ENCODE measurements at regions not wholly inside any gene's neighbourhood (a gene's known extent, or its start where the extent isn't known, plus 50 kb on each side); places are given as distances from the start of the nearest gene placed in this dataset.

DNA sequence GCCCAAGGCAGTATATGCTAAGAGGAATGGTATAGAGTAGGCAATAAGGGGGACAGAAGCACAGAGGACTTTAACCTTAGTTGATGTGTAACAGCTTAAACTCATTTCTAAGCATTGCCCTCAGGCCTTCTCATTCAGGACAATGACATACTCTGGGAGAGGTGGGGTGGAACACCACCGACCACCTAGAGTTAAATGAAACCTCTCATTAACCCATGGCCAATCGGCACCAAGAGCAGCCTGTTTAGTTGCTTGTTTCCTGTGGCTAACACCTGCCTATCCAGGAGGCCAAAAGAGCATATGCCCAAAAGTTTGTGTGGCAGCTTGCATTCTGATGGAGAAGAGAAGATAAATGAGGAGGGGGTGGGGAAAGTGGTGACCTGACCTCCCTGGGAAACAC, 50.0 kb downstream of the PABIR2 start:
- H3K36me3 ChIP-seq (replicated peaks): no peaks in the 10 kb centered on the region
- no peaks in the 10 kb centered on the region for H3K9me3 ChIP-seq
- no peak for DNase-seq (ENCODE audit: low spot score in 2 of 2)
- in situ Hi-C loops (cut with MboI; ENCODE audit: low sequenced_read_pairs): no loop called here
- no peaks in the 10 kb centered on the region for H3K27me3 ChIP-seq (ENCODE audit: low read depth)
- no peak overlapping the region for H3K4me3 ChIP-seq
- no peaks in the 10 kb centered on the region for H3K4me1 ChIP-seq

DNA sequence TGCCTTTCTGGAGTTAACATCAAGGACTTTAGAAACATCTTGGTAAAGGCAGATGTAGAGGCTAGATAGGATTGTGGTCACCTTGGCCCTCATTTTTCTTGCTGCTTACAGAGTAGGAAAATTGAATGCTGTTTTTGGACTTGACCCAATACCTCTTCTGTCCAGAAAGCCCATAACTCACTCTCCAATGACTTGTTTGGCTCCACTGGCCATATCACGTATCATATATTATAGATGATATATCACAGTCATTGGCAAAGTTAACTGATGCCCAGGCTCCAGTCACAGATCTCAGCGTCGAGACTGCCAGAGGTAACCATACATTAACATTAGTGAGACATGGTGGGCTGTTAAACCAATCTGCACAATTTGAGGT, 50.6 kb downstream of the PABIR2 start:
- in situ Hi-C loops (cut with MboI; ENCODE audit: low sequenced_read_pairs): no loop called here
- DNase-seq (ENCODE audit: low spot score in 2 of 2): no peak
- H3K9me3 ChIP-seq: no peaks in the 10 kb centered on the region

DNA sequence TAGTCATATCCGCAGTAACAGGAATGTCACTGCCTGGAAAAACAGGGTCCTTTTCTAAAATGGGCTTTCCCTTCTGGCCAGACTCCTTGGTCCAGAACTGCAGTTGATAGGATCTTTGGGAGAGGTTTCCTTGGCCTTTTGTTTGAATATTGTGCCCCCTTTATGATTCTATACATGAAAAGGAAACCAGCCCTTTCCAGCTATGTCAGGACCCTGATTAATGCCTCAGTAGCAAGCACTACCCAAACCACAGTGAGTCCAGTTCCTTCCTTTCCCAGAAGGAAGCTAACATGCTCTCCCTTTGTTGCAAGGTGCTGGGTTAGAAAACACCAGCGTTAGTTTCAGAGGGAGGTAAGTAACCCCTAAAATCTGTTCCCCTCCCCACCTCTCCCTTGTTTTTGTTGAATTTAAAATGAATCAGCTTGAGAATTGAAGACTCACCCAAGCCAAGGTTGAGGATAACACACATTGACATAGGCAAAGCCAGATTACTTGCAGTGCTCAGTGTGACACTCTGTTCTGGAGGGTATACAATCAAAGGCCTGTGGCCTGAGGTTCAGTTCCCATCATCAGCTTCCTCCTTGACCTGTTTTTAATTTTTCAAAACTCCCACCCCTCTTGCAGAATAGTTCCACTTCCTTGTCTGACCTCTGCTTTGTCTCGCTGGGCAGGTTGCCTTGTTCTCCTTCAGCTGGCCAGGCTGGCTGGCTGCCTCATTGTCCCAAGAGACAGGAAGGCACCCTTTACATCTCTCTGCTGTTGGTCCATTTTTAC, 51.2 kb downstream of the PABIR2 start:
- in situ Hi-C loops (cut with MboI; ENCODE audit: low sequenced_read_pairs): no loop called here

More for the DNA sequence above, 50.6 kb downstream of the PABIR2 start:
- no peaks in the 10 kb centered on the region for H3K36me3 ChIP-seq (replicated peaks)
- no peaks in the 10 kb centered on the region for H3K27me3 ChIP-seq (ENCODE audit: low read depth)
- no peak overlapping the region for H3K4me3 ChIP-seq
- H3K4me1 ChIP-seq: no peaks in the 10 kb centered on the region

DNA sequence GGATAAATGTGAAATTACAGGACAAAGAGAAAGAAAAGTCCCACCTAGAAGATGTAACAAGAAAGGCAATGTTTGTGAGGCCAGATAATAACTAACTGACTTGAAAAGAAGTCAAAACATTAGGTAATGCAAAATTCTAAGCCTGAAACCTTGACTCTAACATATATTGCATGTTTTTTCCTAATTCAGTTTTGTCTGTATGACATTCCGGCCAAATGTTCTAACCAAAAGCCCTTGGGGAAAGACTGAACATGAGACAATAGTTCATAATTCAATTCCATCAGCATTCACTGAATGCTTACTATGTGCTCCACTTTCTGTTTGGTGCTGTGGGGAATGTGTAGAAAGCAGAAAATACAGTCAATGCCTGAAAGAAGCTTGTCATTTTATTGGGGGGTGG, 53.9 kb downstream of the PABIR2 start:
- Histone ChIP-seq H3K36me3 (replicated peaks) (no peaks in the 10 kb centered on the region), H3K4me1 (no peaks in the 10 kb centered on the region), H3K9me3 (no peaks in the 10 kb centered on the region), H3K4me3 (no peak overlapping the region), H3K27me3 (ENCODE audit: low read depth) (no peaks in the 10 kb centered on the region)
- in situ Hi-C loops (cut with MboI; ENCODE audit: low sequenced_read_pairs): no loop called here
- DNase-seq (ENCODE audit: low spot score in 2 of 2): no peak

More for the DNA sequence above, 51.2 kb downstream of the PABIR2 start:
- no peak for DNase-seq (ENCODE audit: low spot score in 2 of 2)
- Histone ChIP-seq H3K9me3 (no peaks in the 10 kb centered on the region), H3K27me3 (ENCODE audit: low read depth) (no peaks in the 10 kb centered on the region), H3K4me3 (no peak overlapping the region), H3K36me3 (replicated peaks) (no peaks in the 10 kb centered on the region), H3K4me1 (no peaks in the 10 kb centered on the region)

DNA sequence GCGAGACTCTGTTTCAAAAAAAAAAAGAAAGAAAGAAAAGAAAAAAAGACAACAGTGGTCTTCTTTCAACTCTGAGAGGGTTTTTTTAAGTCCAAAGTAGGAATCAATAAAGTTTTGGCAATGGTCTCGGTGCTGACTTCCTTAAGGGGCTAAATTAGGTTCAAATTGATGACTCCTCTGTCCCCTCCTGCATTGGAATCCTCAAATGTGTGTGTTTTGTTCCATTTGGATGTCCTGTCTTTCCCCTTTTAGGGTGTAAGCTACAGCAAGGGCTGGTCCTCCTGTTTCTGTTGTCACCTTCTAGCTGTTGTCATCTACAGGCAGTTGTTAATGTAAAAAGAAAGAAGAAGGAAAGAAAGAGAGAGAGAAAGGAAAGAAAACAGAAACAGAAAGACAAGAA, 54.4 kb downstream of the PABIR2 start:
- no peaks in the 10 kb centered on the region for H3K36me3 ChIP-seq (replicated peaks)
- DNase-seq (ENCODE audit: low spot score in 2 of 2): no peak
- H3K4me1 ChIP-seq: no peaks in the 10 kb centered on the region
- H3K4me3 ChIP-seq: no peak overlapping the region
- in situ Hi-C loops (cut with MboI; ENCODE audit: low sequenced_read_pairs): no loop called here
- H3K9me3 ChIP-seq: no peaks in the 10 kb centered on the region
- no peaks in the 10 kb centered on the region for H3K27me3 ChIP-seq (ENCODE audit: low read depth)

DNA sequence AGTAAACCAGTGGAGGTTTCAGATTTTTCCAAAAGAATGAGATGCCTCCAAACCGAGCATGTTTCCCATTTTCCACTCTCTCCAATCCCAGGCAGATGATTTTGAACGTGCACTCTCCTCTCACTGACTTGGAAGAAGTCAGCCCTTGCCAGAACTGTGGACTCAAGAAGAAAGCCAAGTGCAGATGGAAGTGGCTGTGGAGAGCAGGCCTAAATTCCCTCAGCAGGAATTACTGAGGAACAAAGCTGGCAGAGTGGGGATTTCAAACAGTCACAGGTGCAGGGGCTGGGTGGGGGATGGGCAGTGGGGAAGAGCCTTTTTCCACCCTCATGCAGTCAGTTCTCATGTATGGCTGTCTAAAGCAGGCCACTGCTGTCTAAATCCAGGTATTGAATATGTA, 55.3 kb downstream of the PABIR2 start:
- in situ Hi-C loops (cut with MboI; ENCODE audit: low sequenced_read_pairs): no loop called here
- Histone ChIP-seq H3K4me3 (no peak overlapping the region), H3K9me3 (no peaks in the 10 kb centered on the region), H3K36me3 (replicated peaks) (no peaks in the 10 kb centered on the region), H3K4me1 (no peaks in the 10 kb centered on the region), H3K27me3 (ENCODE audit: low read depth) (no peaks in the 10 kb centered on the region)
- DNase-seq (ENCODE audit: low spot score in 2 of 2): no peak

DNA sequence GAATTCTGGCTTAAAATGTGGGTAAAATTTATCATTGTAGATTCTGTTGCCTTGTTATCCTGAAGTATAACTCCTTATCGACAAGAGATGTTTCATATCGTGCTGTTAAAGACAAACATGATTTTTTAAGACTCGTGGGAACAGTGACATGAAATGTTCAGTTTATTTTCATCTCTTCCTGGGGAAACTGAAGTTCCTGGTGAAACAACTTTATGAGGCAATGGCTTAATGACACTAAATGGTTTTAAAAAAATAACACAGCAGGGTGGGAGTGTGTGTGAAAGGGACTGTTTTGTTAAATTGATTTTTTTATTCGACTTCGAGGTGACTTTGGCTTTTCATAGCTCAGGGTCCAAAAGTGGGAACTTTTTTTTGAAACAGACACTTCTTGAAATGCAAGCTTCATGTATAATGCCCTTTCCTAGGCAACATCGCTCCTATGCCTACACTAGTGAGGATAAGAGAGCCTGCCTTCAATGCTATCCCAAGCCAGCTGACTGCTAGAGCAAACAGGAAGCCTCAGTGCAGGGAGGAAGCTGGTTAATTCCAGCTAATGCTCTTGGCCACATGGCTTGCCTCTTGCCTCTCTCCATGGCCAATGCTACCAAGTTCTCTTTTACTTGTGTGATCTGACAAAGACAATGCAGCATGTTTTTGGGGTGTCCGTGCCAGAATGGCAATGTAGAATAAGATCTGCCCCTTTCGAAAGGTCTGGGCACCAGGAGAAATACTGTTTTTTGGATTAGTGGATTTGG, 57.8 kb downstream of the PABIR2 start:
- Histone ChIP-seq H3K9me3 (no peaks in the 10 kb centered on the region), H3K4me1 (no peaks in the 10 kb centered on the region), H3K27me3 (ENCODE audit: low read depth) (no peaks in the 10 kb centered on the region), H3K4me3 (no peak overlapping the region), H3K36me3 (replicated peaks) (no peaks in the 10 kb centered on the region)
- in situ Hi-C loops (cut with MboI; ENCODE audit: low sequenced_read_pairs): no loop called here
- DNase-seq (ENCODE audit: low spot score in 2 of 2): no peak

DNA sequence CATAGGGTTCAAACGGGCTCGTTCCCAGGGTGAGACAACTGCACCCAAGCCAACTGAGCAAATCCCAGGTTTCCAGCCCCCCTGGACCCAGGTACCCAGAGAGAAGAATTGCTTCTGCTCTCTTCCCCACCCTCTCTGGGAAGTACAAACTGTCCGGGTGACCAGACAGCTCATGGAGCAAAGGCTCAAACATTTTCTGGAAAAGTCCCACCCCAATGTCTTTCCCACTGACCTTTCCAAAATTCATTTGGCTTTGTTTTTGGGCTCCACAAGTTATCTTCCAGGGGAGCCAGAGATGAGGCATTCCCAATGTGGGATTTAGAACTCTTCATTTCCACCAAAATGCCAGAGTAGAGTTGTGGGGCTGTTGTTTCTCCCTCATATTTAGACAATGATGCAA, 58.6 kb downstream of the PABIR2 start:
- H3K4me3 ChIP-seq: no peak overlapping the region
- no peaks in the 10 kb centered on the region for H3K36me3 ChIP-seq (replicated peaks)
- H3K9me3 ChIP-seq: no peaks in the 10 kb centered on the region
- DNase-seq (ENCODE audit: low spot score in 2 of 2): no peak
- no peaks in the 10 kb centered on the region for H3K27me3 ChIP-seq (ENCODE audit: low read depth)
- no peaks in the 10 kb centered on the region for H3K4me1 ChIP-seq
- in situ Hi-C loops (cut with MboI; ENCODE audit: low sequenced_read_pairs): no loop called here

DNA sequence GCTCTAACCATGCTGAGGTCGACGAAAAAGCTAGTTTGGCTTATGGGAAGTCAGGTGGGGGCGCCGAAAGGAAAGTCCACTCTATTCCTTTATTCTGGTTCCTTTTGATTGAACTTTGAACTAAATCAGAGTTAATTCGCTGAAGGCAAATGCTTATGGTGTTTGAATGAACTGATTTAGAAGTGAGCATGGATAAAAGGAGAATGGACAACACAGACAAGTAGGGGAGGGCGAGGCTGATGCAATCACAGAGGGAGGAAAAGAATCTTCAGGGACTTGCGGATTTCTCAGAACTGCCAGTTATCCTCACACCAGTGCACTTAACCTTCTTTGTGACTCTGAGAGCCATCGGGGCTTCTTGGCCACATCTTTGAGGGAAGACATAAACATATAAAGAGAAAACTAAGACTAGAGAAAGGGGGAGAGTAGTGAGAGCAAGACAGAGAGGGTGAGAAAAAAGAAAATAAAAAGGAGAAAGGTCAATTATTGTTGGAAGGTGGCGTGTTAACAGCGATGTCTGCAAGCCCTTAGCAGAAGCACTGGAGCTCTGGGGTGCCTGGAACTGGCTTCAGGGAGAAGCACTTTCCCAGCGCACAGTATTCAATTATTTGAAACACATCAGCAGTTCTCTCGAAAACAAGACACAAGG, 59.2 kb downstream of the PABIR2 start:
- DNase-seq (ENCODE audit: low spot score in 2 of 2): no peak
- Histone ChIP-seq H3K9me3 (no peaks in the 10 kb centered on the region), H3K27me3 (ENCODE audit: low read depth) (no peaks in the 10 kb centered on the region), H3K4me1 (no peaks in the 10 kb centered on the region), H3K4me3 (no peak overlapping the region), H3K36me3 (replicated peaks) (no peaks in the 10 kb centered on the region)
- in situ Hi-C loops (cut with MboI; ENCODE audit: low sequenced_read_pairs): no loop called here

DNA sequence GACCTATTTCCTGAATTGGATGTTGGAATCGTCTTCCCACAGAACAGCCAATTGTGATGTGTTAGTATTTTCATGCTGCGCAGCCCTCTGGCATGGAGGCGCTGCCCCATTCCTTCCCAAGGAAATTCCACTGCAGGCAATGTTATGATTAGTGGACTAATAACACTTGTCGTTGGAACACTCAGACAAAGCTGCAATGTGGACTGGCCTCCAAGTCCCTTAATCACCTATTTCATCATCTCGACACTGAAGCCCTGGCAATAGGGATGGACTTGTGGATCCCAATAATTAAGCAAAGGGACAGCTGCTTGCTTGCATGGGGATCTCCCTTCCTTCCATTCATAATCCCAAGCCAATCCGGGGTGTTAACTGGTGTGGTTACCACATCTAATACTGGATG, 59.9 kb downstream of the PABIR2 start:
- Histone ChIP-seq H3K9me3 (no peaks in the 10 kb centered on the region), H3K36me3 (replicated peaks) (no peaks in the 10 kb centered on the region), H3K4me3 (no peak overlapping the region), H3K27me3 (ENCODE audit: low read depth) (no peaks in the 10 kb centered on the region), H3K4me1 (no peaks in the 10 kb centered on the region)
- DNase-seq (ENCODE audit: low spot score in 2 of 2): no peak
- in situ Hi-C loops (cut with MboI; ENCODE audit: low sequenced_read_pairs): no loop called here

DNA sequence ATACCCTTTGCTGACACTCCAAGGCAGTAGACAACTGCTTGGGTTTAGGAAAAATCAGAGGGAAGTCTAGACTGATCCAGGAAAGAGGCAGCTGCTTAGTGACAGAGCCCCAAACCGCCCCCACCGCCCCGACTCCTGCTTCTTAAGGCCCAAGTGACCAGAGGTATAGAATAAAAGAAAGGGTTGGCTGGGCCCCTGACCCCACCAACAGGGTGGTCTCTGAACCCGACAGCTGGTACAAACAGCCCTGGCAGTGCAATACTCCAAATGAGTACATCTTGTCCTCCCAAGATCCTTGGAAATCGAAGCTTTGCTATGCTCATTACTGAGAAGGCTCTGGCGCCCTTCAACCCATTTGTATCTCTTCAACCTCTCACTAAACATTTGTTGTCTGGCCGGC, 60.6 kb downstream of the PABIR2 start:
- no peaks in the 10 kb centered on the region for H3K27me3 ChIP-seq (ENCODE audit: low read depth)
- no peak for DNase-seq (ENCODE audit: low spot score in 2 of 2)
- no peaks in the 10 kb centered on the region for H3K9me3 ChIP-seq
- H3K4me3 ChIP-seq: no peak overlapping the region
- H3K36me3 ChIP-seq (replicated peaks): no peaks in the 10 kb centered on the region
- in situ Hi-C loops (cut with MboI; ENCODE audit: low sequenced_read_pairs): no loop called here
- no peaks in the 10 kb centered on the region for H3K4me1 ChIP-seq

DNA sequence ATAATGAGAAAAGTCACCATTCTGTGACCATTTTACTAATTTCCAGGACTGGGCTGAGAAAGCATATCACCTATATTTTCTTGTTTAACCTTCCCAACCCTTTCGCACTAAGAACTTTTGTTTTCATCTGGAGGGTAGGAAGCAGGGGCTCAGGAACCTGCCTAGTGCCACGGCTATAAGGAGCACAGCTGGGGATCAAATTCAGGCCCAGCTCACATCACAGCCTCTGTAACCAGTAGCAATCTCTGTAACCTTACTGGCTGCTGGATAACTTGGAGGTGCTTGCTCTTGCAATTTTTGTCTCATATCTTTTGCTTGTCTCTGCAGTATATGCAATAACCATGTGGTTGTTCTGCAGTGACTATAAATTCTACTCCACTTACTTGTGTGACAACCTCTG, 62.0 kb downstream of the PABIR2 start:
- no peak overlapping the region for H3K4me3 ChIP-seq
- H3K27me3 ChIP-seq (ENCODE audit: low read depth): no peaks in the 10 kb centered on the region
- H3K4me1 ChIP-seq: no peaks in the 10 kb centered on the region
- DNase-seq (ENCODE audit: low spot score in 2 of 2): no peak
- no peaks in the 10 kb centered on the region for H3K9me3 ChIP-seq
- no peaks in the 10 kb centered on the region for H3K36me3 ChIP-seq (replicated peaks)
- in situ Hi-C loops (cut with MboI; ENCODE audit: low sequenced_read_pairs): no loop called here

DNA sequence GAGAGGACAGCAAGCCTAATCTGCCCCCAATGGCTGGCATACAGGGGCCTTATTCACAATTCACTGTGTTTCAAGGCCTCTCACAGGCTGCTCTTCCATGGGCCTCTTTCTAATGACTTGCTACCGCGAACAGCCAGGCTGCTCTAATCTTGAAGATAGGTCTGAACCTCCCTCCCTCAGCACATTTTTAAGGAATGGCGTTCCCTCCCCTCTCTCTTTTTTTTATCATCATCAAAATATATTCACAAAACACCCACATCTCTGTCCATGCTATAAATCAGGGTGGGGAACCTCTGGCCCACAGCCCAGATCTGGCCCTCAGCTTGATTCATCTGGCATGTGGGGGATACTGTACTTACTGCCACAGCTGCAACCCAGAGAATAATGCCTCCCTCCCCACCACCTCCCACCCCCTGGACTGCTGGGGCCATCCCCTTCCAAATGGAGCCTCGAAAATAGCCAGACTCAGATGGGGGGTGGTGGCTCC, 62.5 kb downstream of the PABIR2 start:
- Histone ChIP-seq H3K36me3 (replicated peaks) (no peaks in the 10 kb centered on the region), H3K4me1 (no peaks in the 10 kb centered on the region), H3K4me3 (no peak overlapping the region), H3K9me3 (no peaks in the 10 kb centered on the region), H3K27me3 (ENCODE audit: low read depth) (no peaks in the 10 kb centered on the region)
- in situ Hi-C loops (cut with MboI; ENCODE audit: low sequenced_read_pairs): no loop called here
- no peak for DNase-seq (ENCODE audit: low spot score in 2 of 2)

DNA sequence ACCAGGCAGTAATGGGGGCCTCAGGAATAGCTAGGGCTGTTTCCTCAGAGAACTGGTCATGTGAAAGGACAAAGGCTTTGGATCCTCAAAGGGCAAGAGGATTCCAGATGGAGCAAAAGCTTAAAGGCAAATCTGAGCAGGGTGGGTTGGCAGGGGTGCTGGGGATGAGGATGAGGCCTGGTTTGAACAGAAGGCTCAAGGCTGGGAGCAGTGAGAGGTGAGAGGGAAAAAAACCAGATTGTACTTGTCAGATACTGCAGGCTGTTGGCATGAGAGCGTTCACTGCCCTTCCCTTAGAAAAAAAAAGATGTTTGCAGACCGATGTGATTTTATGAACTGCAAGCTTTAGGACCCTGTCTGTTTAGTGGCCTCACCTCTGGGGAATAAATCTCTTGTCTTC, 63.4 kb downstream of the PABIR2 start:
- H3K27me3 ChIP-seq (ENCODE audit: low read depth): no peaks in the 10 kb centered on the region
- in situ Hi-C loops (cut with MboI; ENCODE audit: low sequenced_read_pairs): no loop called here
- no peaks in the 10 kb centered on the region for H3K4me1 ChIP-seq
- H3K4me3 ChIP-seq: no peak overlapping the region
- no peaks in the 10 kb centered on the region for H3K36me3 ChIP-seq (replicated peaks)
- no peaks in the 10 kb centered on the region for H3K9me3 ChIP-seq
- no peak for DNase-seq (ENCODE audit: low spot score in 2 of 2)

All from HAP-1 (cell line).